NCI-H446 treated with DMSO at 0.1 percent for 48 hours (cell line): ENCODE measurements at regions not wholly inside any gene's neighbourhood (a gene's known extent, or its start where the extent isn't known, plus 50 kb on each side); places are given as distances from the start of the nearest gene placed in this dataset.
"Not testable (repeated sequence)": the region's sequence is repeated elsewhere in the genome, so short reads cannot be mapped to it uniquely, and the experiment has no call there.

Experiments used
- DNase-seq: peaks from one replicate; lab custom pipeline; 2025; lab: John Stamatoyannopoulos, UW

DNA sequence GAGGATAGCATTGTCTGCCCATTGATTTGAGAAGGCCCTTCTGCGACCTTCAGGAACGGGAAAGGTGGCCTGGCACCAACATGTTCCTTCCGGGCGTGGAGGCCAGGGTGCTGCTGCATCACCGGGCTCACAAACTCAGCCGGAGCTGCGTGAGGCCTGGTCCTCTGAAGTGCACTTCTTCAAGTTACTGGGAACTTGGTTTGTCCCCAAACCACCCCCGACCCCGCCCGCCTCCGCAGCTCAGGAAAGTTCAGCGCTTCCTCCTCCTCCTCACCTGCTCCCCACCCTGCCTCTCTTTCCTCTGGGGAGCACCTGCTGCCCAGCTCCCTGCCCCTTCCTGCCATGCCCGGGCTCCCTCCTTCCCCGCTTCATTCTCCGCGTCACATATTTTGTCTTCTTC lies 116.0 kb upstream of the LRPAP1 start:
- DNase-seq, result no peak

DNA sequence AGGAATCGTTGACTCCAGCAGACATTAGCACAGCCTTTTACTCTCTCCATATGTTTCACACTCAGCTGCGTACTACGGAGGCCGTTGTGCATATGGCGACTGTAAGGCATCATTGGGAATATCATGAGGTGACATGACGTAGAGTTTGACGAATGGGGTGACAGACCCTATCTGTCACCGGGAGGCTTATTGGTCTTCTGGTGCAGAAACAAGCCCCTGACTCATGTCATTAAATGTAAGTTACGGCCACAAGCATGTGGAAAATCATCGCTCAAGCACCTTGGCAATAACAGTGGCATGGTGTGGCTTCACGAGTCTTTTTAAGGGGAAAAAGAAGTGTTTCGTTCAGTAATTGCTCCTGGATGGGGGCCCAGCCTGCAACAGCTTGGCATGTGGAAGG lies 115.2 kb upstream of the LRPAP1 start:
- DNase-seq, result no peak

DNA sequence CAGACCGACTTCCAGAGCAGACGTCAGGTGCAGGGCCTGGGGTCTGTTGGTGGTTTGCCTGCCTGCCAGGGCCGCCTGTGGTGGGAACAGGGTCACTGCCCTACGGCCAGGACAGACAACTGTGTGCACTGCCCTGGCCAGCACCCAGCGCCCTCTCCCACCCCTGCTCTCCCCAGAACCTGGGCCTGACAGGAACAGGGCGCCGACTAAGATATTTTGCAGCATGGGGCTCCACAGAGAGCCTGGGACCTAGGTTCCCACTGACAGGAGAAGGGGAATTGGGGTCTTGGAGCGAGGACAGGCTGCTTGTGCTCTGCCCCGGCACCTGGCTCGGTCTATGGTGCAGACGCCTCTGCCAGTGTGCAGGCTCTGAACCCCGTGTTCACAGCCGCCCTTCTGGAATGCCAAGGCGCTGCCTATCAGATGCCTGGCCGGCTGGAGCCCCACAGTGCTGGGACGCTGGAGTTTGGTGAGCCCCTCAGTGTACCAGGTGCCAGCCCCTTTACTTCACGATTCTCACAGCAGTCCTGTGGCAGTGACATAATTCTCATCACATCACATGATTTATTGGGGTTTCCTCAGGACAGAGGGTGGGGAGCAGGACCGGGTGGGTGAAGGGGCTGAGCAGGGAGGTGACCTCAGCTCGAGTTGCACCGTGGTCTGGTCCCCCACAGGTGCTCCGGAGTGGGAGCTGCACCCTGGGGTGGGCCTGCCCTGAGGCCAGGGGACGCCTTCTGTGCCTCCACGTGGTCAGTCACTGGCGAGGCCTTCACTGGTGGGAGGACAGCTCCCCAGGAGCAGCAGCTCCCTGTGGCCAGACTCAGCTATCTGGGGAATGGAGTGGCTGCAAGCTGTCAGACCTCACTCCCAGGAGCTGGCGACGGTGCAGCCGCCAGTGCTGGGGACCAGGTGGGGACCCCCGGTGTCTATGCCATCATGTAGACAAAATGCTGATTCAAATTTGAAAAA lies 113.8 kb upstream of the LRPAP1 start:
- no peak for DNase-seq

DNA sequence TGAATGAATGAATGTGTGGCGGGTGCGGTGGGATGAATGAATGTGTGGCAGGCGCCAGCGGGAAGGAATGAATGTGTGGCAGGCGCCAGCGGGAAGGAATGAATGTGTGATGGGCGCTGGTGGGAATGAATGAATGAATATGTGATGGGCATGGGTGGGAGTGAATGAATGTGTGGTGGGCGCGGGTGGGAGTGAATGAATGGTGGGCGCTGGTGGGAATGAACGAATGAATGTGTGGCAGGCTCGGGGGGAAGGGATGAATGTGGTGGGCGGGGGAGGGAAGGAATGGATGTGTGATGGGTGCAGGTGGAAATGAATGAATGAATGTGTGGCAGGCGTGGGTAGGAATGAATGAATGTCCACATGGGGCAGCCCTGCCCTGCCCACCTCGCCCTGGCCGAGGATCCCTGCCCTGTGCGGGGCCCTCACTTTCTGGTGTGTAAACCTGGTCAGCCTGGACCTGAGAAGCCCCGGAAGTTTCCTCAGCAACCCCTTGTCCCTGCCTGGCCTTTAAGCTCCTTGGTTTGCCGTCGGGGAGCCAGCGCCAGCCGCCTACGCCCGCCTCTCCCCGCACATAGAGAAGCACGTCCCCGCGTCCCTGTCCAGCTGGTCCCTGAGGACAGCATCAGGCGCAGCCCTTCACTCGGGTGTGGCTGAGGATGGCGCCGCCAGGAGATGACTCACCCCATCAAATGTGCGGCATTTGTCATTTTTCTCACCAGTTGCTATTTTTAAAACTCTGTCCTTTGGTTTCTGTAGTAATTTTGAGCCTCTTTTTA lies 112.8 kb upstream of the LRPAP1 start:
- DNase-seq, result no peak

DNA sequence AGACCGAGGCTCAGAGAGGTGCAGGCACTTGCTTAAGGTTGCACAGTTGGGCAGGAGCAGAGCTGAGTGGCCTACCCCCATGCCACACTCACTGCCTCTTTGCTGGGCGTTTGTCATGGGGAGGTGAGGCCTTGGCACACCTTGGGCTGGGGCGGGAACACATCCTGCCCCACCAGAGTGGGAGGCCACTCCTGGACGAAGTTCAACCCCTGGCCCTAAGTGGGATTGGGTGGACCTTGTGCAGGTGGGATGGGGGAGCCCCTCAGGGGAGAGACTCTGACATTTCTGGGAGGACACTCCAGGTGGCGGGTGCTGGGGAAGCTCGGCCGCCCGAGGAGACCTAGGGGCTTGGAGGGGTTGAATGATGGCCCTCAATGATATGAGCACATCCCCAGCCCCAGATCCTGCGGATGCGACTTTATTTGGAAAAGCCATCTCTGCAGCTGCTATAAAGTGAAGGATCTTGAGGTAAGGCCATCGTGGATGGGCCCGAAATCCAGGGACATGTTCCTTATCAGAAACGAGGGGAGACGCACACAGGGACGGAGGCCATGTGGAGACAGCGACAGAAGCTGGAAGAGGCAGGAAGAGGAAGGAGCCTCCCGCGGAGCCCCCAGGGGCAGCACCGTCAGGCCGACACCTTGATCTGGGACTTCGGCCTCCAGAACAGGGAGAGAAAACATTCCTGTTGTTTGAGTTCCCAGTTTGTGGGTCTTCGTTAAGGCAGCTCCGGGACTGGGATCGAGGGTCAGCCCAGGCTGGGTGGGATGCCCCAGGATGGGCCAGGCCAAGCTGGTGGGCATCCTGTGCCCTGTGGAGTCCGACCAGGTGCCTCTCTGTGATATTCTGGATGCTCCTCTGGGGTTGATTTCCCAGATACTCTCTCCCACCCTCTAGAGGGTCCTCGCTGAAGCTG lies 111.6 kb upstream of the LRPAP1 start:
- DNase-seq, result no peak

DNA sequence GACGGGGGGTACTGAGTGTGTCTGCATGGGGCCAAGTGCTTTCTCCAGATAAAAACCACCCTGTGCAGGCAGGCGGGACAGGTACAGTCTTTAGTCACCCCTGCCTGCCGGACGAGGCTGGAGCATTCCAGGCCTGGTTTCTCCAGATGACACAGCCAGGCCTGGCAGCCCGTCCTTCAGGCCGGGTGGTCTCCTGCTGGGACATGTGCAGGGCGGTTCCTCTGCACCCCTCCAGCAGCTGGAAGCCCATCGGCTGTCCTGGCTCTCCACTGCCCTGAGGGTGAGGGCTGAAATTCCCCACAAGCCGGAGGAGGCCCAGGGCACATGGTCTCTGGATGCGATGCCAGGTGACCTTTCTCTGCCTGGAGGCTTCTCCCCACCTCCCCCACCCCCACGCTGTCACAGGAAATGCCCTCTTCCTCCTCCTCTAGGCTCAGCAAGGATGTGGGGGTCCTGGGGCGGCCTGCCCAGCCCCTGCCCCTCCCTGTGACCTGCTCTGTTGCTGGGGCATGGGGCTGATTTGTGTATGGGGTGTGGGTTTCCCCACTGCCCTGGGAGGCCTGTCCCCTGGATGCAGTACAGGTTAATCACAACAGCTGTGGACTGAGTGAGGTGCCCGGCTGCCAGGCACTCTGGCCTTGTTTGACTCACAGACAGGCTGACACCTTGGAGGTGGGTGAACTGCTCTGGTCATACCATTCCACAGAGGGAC lies 110.7 kb upstream of the LRPAP1 start:
- no peak for DNase-seq

DNA sequence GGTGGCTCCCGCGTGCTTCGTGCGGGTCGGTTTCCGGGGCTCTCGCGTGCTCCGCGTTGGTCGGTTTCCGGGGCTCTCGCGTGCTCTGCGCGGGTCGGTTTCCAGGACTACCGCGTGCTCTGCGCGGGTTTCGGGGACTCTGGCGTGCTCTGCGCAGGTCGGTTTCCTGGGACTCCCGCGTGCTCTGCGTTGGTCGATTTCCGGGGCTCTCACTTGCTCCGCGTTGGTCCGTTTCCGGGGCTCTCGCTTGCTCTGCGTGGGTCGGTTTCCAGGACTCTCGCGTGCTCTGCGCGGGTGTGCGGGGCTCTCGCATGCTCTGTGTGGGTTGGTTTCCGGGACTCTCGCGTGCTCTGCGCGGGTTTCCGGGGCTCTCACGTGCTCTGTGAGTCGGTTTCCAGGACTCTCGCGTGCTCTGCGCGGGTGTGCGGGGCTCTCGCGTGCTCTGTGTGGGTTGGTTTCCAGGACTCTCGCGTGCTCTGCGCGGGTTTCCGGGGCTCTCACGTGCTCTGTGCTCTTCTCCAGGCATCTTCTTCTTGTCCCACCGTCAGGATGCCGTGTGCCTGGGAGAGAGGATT lies 109.9 kb upstream of the LRPAP1 start:
- DNase-seq, result no peak

DNA sequence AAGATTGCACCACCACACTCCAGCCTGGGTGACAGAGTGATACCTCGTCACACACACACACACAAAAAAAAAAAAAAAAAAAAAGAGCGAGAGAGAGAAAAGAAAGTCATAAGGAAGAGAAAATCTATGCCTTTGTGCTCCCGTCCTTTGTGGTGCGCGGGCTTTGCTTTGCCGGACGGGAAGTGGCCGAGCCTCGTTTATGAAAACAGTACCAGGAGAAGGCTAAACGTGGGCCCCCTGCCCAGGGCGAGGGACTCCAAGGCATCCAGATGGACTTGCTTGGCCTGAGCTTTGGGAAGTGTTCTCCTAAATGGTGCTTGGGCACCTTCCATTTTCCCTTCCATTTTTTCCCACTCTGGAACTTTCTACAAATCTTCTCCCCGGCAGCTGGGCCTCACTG lies 109.3 kb upstream of the LRPAP1 start:
- DNase-seq, result no peak

DNA sequence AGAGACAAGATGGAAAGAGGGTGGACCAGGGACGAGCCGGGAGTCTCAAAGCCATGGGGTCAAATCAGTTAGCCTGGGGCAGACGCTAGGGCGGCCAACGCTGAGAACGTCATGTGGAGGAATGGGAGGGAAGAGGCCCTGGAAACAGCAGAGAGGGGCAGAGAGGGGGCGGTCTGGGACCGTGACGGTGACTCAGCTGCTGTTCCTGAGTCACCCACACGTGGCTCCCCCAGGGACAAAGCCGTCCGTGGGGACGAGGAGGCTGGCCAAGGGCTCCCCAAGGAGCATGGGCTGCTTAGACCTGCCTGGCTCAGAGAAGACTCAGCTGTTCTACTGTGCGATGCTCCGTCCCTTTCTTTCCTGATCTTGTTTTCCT lies 108.4 kb upstream of the LRPAP1 start:
- DNase-seq, result no peak

DNA sequence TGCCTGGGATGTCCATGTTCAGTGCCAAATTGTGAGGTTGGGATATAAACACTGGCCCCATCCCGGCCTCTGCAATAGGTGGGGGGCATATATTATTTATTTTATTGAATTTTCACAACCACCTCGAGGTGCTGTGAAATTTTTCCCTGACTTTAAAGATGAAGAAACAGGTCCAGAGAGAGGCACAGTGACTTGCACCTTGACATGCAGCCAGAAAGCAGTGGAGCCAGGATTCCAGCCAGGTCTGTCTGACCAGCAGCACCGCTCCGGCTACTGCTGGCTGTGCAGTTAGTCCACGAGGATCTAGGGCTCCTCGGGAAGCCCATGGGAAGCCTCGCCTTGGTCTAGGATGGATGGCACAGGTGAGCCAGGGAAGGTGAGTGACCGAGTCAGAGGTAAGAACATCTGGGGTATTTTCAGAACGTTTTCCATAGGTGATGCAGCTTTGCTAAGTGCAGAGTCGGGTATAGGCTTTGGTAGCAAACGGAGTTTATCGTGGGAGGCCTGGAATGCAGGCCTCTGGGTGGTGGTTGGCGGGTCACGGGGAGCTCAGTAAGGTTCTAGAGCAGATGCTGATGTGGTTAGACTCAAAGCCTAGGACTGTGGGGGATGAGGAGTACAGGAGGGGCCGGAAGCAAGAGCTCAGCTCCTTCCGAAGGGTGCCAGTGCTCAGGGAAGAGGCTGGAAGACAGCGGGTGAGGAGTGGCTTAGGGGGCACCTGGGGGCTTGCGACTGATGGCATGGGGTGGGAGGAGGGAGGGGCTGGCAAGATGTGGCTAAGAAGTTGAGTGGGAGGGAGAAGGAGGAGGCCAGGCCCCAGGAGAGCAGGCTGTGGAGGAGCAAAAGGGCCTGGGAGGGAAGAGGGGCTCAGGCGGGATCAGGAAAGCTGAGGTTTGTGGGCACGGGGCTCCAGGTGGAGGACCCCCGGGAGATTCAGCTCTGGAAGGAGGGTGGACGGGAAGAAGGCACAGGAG lies 107.7 kb upstream of the LRPAP1 start:
- DNase-seq, result no peak

DNA sequence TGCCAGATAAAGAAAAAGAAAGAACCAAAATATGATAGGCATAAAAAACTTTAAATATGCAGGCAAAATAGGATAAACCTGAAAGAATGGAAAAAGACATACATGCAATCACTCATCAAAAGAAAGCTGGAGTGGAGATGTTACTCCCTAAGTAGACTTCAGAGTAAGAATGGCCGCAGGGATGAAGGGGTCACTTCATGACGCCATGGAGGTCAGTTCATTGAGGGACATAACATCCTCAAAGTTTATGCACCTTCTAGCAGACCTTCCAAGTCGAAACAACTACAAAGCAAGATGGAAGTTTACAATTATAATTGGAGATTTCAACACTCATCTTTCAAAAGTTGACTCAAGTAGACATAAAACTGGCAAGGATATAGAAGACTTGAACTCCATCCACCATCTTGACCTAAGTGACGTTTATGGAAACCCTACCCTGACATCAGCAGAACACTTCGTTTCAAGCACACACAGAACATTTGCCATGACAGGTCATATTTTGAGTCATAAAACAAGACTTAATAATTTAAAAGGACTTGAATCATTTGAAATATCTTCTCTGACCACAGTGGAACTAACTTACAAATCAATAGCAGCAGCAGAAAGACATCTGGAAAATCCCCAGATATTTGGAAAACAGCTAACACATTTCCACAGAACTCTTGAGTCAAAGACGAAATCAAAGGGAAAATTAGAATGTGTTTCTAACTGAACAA lies 106.0 kb upstream of the LRPAP1 start:
- no peak for DNase-seq

DNA sequence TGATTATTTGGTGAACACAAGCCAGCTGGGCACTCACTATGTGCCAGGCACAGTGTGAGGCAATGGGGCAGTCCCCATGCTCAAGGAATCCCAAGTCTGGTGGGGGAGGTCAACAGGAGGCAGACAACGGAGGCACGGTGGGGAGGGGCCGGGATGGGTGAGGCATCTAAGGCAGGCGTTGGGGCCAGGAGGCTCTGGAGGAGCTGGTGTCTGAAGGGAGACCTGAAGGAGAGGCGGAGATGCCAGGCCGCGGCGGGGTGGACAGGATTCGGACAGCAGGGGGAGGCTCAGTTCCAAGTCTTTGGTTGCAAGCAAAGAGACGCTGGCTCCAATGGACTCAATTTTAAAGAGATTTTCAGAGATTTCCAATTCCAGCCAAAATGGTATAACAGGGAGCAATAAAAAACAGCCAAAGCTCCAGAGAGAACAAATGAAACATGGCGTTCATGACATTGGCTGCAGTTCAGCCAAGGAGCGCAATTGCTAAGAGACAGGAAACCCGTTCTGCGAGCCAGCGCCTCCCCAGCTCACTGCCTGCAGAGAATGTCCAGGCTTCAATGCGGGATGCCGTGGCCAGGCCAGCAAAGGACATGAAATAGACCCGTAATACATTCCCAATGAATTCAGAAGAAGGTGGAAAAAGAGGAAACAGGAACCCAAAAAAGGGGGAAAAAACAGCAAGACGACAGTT lies 105.2 kb upstream of the LRPAP1 start:
- DNase-seq, result no peak

DNA sequence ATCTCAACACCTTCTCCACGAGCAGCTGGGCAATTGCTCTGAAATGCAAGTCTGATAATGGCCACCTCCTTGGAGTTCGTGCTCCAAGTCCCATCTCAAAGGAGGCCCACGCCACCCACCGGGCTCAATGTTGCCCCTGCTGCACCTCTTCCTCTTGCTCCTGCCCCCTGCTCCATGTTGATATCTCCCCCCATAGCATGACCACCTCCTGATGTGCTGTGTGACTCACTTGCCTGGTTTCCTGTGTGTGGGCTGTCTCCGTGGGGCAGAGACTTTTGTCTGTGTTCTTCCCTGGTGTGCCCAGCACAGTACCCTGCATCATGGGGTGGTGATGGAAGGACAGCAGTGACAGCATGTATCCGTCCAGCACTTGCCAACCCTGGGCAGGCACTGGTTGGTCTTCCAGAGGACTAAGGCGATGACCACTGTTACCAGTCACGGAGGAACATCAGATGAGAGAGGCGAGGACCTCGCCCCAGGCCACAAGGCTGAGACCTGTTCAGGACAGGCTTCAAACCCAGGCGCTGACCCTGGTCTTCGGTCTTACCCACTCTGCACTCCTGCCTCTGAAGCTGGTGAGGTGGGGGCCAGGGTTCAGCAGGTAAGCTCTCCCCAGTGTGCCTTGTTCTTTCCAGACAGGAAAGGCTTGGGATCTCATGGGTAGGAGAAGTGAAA lies 104.6 kb upstream of the LRPAP1 start:
- no peak for DNase-seq

DNA sequence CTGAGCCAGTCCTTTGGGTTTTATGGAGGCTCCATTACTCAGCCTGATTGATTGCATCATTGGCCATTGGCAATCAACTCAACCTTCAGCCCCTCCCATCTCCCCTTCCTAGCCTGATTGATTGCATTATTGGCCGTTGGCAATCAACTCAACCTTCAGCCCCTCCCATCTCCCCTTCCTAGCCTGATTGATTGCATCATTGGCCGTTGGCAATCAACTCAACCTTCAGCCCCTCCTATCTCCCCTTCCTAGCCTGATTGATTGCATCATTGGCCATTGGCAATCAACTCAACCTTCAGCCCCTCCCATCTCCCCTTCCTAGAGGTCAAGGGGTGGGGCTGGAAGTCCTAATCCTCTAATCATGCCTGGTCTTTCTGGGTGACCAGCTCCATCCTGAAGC lies 103.8 kb upstream of the LRPAP1 start:
- not testable (repeated sequence) for DNase-seq

DNA sequence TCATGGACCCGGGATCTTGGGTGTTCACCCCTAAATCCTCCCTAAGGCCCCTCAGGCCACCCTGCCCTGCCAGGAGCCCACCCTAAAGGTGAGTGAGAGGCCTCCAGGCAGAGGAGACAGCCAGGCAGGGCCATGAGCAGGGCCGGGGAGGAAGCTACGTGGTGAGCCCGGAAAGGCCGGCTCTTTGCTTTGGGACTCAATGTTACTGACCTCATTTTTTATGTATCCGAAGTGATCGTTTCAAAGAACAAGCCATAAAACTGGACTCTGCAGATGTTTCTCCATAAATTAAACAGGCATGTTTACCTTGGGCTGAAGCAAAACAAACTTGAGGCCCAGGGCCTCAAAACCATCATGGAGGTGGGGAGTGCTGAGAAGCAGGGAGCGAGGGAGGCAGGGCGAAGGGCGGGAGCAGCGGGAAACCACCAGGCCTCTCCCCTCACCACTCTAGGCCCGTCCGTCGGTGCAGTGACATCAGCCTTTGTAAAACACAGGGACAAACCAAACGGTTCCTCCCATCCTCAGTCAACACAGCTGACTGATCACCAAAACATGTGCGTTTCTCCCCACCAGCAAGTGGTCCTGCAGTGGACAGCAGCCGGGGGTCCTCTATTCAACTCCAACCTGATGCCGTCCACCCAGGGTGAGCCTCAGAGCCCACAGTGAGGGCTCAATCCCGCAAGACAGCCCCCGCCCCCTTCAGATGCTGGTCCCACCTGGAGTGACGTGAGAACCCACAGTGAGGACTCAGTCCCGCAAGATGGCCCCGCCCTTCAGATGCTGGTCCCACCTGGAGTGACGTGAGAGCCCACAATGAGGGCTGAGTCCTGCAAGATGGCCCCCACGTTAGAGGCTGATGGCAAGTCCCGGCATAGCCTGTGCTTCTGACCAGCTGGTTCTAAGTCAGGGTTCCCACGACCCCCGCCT lies 102.9 kb upstream of the LRPAP1 start:
- no peak for DNase-seq

DNA sequence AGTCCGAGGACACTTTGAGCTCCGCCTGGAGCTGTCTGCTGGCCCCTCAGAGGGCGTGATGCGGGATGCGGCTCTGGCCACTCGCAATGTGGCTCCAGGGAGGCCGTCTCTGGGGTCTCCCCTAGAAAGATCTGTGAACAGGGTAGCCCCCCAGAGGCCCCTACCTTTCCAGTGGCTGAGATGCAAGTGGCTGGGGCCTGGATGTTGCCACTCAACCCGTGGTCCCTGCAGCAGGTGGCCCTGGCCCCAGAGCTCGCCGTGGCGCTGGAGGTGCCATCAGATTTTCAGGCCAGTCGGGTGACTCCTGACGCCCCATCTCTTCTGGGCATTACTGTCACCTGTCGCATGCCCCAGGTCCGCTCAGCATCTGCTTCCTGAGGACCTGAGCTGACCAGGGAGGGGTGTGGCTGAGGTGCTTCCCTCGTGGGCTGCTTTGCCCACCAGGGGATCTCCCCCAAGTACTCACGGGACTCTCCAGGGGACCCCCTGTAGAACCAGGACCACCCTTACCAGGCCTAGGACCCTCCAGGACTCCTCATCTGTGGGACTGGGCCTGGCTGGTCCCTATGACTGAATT lies 102.1 kb upstream of the LRPAP1 start:
- no peak for DNase-seq

DNA sequence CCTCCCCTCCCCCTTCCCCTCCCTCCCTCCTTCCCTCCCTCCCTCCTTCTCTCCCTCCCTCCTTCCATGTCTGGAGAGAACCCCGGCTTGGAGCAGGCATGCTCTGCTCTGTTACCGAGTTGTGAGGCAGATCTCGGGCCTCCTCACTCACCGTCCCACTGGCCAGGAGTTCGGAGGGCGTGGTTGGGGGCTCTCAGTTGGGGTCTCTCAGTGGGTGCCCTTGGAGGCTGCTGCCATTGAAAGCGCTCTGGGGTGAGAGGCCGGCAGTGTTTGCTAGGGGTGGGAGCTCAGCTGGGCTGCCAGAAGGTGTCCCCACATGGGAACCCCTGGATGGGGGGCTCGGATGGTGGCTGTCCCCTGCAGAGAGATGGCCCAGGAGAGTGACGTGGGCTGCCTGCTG lies 101.1 kb upstream of the LRPAP1 start:
- not testable (repeated sequence) for DNase-seq
